ENCODE measurements at regions not wholly inside any gene's neighbourhood (a gene's known extent, or its start where the extent isn't known, plus 50 kb on each side); places are given as distances from the start of the nearest gene placed in this dataset.
A peak's percentile ranks its signal among the peaks of the same experiment; 100 is the strongest.

GRCh38 chr14:65225299-65226159, 123.2 kb upstream of the MAX start:
- no peak for DNase-seq

GRCh38 chr14:65226824-65227604, 124.7 kb upstream of the MAX start:
- no peak for DNase-seq

GRCh38 chr14:65228436-65228835, 126.1 kb upstream of the MAX start:
- no peak for DNase-seq

- DNase-seq: no peak
Measured at GRCh38 chr14:65228956-65229747, 126.8 kb upstream of the MAX start.

GRCh38 chr14:65229748-65230728, 127.7 kb upstream of the MAX start:
- peak; percentile 62 for DNase-seq

GRCh38 chr14:65231286-65231980, 129.1 kb upstream of the MAX start:
- DNase-seq: no peak

GRCh38 chr14:65234752-65235361, 132.5 kb upstream of the MAX start:
- DNase-seq: no peak

GRCh38 chr14:65237023-65237814, 134.9 kb upstream of the MAX start:
- no peak for DNase-seq

GRCh38 chr14:65237941-65238340, 135.6 kb upstream of the MAX start:
- DNase-seq: no peak

GRCh38 chr14:65238456-65238855, 136.1 kb upstream of the MAX start:
- DNase-seq: no peak

- DNase-seq: no peak
Measured at GRCh38 chr14:65239143-65239937, 137.0 kb upstream of the MAX start.

- no peak for DNase-seq
Measured at GRCh38 chr14:65239938-65240296, 137.6 kb upstream of the MAX start.

GRCh38 chr14:65241125-65241752, 138.9 kb upstream of the MAX start:
- DNase-seq: no peak

- DNase-seq: no peak
Measured at GRCh38 chr14:65242732-65243134, 140.4 kb upstream of the MAX start.

- DNase-seq: no peak
Measured at GRCh38 chr14:65243766-65244442, 141.6 kb upstream of the MAX start.

- no peak for DNase-seq
Measured at GRCh38 chr14:65249471-65250161, 147.3 kb upstream of the MAX start.

- no peak for DNase-seq
Measured at GRCh38 chr14:65250162-65250495, 147.8 kb upstream of the MAX start.

- no peak for DNase-seq
Measured at GRCh38 chr14:65251213-65251612, 148.9 kb upstream of the MAX start.
